SK-N-MC (cell line): ENCODE measurements at regions not wholly inside any gene's neighbourhood (a gene's known extent, or its start where the extent isn't known, plus 50 kb on each side); places are given as distances from the start of the nearest gene placed in this dataset.

Source experiments
- DNase-seq: peaks from one replicate; pipeline ENCODE4 v3.0.0-alpha.2; 2011; ENCODE audit warnings: low read depth, low spot score
- H3K27ac ChIP-seq: fragments of 200-600 bp; sonication (generic); 2 replicates; pipeline ENCODE4 v1.5.1; 2016; ENCODE audit warnings: mixed run types
- H3K36me3 ChIP-seq: fragments of 200-600 bp; sonication (generic); 2 replicates; pipeline ENCODE4 v1.6.1; 2017; ENCODE audit warnings: antibody characterized with exemption, low read length, mixed read lengths; ENCODE audit not compliant: insufficient read depth
- H3K4me3 ChIP-seq: fragments of 200-600 bp; sonication (generic); 2 replicates; pipeline ENCODE4 v1.5.1; 2016
- H3K9ac ChIP-seq: fragments of 200-600 bp; sonication (generic); 2 replicates; pipeline ENCODE4 v1.8.0; 2017; ENCODE audit warnings: mixed run types, mixed read lengths; ENCODE audit not compliant: insufficient read length
- H3K9me3 ChIP-seq: fragments of 200-600 bp; sonication (generic); 2 replicates; pipeline ENCODE4 v1.6.1; 2017; ENCODE audit warnings: low read depth, mild to moderate bottlenecking, antibody characterized with exemption, low read length, moderate library complexity, mixed read lengths
- EZH2 ChIP-seq: fragments of 200-600 bp; sonication (generic); IDR thresholded peaks from one replicate; pipeline ENCODE4 v1.6.1; 2017; ENCODE audit warnings: antibody characterized with exemption
- FOXP2 ChIP-seq: optimal IDR thresholded peaks from 2 replicates; pipeline ENCODE3; 2011; ENCODE audit warnings: mild to moderate bottlenecking, moderate library complexity; ENCODE audit not compliant: insufficient read depth; ENCODE audit errors: extremely low read length, control extremely low read depth
- POLR2AphosphoS5 ChIP-seq: IDR thresholded peaks from 2 replicates; pipeline ENCODE4 v1.6.1; 2012; ENCODE audit warnings: mild to moderate bottlenecking, low read depth, low read length, borderline replicate concordance

- Histone ChIP-seq H3K9ac (no peak overlapping the region), H3K9me3 (no peaks in the 10 kb centered on the region), H3K27ac (no peak overlapping the region), H3K36me3 (no peaks in the 10 kb centered on the region), H3K4me3 (no peak overlapping the region)
- no peak for TF ChIP-seq EZH2
- no peak for TF ChIP-seq POLR2AphosphoS5
- no peak for TF ChIP-seq FOXP2
- DNase-seq, result no peak
Measured at GRCh38 chr2:16148632-16149348, 208.4 kb downstream of the MYCN start.

DNA sequence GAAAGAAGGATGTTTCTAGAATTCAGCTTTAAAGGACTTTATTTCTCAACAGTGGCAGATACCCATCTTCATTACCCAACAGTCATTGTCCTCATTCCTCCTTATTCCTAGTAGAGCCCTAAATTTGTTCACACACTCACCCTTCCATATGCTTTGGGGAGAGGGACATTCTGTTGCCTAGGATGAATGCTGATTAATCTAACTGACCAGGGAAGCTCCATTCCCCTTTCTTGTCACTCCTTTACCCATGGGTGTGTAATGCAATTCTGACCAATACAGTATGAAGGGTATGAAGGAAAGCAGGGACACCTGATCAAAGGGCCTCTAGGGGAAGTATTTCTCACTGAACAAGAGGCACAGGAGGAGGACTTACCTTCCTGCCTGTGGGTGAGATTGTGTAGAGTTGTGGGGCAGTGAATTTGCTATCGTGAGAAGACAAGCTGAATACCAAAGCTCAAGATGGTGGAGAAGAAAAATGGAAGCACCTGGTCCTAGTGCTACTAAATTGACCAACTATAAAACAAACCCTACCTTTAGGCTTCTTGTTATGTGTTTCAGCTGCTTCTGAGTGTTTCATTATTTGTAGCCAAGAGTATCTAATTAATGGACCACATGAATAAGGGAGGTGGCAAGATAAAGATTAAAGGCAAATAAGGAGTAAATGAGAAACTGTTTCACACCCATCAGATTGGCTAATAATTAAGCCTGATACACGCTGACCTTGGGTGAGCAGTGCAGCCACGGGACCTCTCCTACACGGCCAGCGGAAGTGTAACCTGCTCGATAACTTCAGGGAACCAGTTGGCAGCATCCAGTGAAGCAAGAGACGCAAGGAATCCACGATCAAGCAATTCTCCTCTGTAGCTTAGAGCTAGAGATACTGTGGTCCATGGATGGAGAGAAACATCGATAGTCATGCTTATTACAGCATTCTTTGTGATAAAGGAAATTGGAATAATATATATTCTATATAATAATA lies 202.3 kb downstream of the MYCN start:
- TF ChIP-seq EZH2 (no peak), FOXP2 (no peak), POLR2AphosphoS5 (no peak)
- Histone ChIP-seq H3K4me3 (no peak overlapping the region), H3K9ac (no peak overlapping the region), H3K36me3 (no peaks in the 10 kb centered on the region), H3K27ac (no peak overlapping the region), H3K9me3 (no peaks in the 10 kb centered on the region)
- DNase-seq, result no peak

DNA sequence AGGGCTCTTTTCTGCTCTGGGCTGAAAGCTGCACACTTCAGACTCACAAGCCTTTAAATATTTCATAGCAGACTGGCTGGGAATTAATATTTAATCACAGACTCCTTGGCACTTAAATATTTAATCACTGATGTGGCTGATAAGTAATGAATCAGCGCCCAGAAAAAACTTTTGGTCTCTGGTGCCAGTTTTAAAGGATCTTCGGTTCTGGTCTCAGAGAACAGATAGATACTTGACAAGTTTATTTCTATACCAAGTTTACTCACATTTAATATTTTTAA lies 201.2 kb downstream of the MYCN start:
- no peak overlapping the region for H3K4me3 ChIP-seq
- H3K27ac ChIP-seq, result no peak overlapping the region
- H3K9me3 ChIP-seq, result no peaks in the 10 kb centered on the region
- no peak overlapping the region for H3K9ac ChIP-seq
- no peak for DNase-seq
- TF ChIP-seq EZH2 (no peak), POLR2AphosphoS5 (no peak), FOXP2 (no peak)
- H3K36me3 ChIP-seq, result no peaks in the 10 kb centered on the region

DNA sequence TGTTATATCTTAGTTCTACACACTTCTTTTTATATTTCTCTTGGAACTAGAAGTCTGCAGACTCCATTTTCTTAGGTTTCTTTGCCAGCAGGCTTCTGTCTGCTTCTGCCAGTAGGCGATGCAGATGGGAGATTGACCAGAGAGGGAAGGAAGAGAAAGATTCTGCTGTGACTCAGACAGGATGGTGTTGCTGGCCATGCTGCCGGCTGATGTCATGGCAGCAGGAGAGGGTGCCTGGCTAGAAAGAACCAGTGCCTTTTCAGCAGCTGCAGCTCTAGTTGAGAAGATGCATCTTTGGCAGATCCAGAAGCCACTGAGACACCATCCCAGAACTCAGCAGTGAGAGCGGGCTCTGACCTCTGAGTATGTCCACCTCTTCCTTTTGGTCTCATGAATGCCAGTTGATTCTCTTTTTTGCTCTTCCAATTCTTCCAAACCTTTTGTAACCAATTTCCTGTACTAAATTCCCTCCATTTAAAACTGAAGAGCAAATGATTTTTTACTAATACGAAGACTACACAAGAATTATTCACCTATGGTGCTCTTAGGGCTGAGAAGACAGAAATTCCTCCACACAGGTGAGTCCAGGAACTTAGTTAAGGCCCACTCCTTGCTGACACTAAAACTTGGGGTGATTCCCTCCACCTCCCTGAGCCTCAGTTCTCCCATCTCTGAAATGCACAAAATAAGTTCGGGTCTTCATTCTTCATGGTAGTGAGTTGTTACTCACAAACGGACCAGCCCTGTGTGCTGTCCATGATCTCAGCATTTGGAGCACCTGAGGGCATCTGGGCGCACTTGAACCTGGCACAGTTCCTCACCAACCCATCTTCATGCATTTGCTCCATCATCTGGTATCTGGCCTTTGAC lies 200.7 kb downstream of the MYCN start:
- Histone ChIP-seq H3K4me3 (no peak overlapping the region), H3K9me3 (no peaks in the 10 kb centered on the region), H3K27ac (no peak overlapping the region), H3K9ac (no peak overlapping the region), H3K36me3 (no peaks in the 10 kb centered on the region)
- TF ChIP-seq POLR2AphosphoS5 (no peak), EZH2 (no peak), FOXP2 (no peak)
- DNase-seq, result no peak

- H3K4me3 ChIP-seq, result no peak overlapping the region
- H3K27ac ChIP-seq, result no peak overlapping the region
- DNase-seq, result no peak
- H3K9me3 ChIP-seq, result no peaks in the 10 kb centered on the region
- TF ChIP-seq FOXP2, result no peak
- no peak for TF ChIP-seq POLR2AphosphoS5
- TF ChIP-seq EZH2, result no peak
- H3K9ac ChIP-seq, result no peak overlapping the region
- H3K36me3 ChIP-seq, result no peaks in the 10 kb centered on the region
Measured at GRCh38 chr2:16139663-16140615, 199.6 kb downstream of the MYCN start.

GRCh38 chr2:16138811-16139662 lies 198.7 kb downstream of the MYCN start:
- no peak for TF ChIP-seq POLR2AphosphoS5
- TF ChIP-seq EZH2, result no peak
- no peak for TF ChIP-seq FOXP2
- H3K27ac ChIP-seq, result no peak overlapping the region
- no peak overlapping the region for H3K4me3 ChIP-seq
- DNase-seq, result no peak
- no peaks in the 10 kb centered on the region for H3K36me3 ChIP-seq
- no peak overlapping the region for H3K9ac ChIP-seq
- H3K9me3 ChIP-seq, result no peaks in the 10 kb centered on the region

- DNase-seq, result no peak
- Histone ChIP-seq H3K27ac (no peak overlapping the region), H3K9me3 (no peaks in the 10 kb centered on the region), H3K4me3 (no peak overlapping the region), H3K9ac (no peak overlapping the region), H3K36me3 (no peaks in the 10 kb centered on the region)
- TF ChIP-seq FOXP2 (no peak), POLR2AphosphoS5 (no peak)
Measured at GRCh38 chr2:16137080-16137755, 196.9 kb downstream of the MYCN start.
